Esophagus squamous epithelium (tissue), 4 donors: ENCODE measurements at regions not wholly inside any gene's neighbourhood (a gene's known extent, or its start where the extent isn't known, plus 50 kb on each side); places are given as distances from the start of the nearest gene placed in this dataset.

Experiments
- CTCF ChIP-seq, 6 experiments: fragments of 450-650 bp in 4 of 6; fragments of 200-600 bp in 2 of 6; sonication (generic) in 2 of 6; IDR thresholded peaks; one replicate each; pipeline ENCODE4 v1.5.1; 2016 to 2019; ENCODE audit warnings: antibody characterized with exemption in 6 of 6, mild to moderate bottlenecking in 4 of 6, moderate library complexity in 4 of 6
- POLR2A ChIP-seq, 4 donors: fragments of 450-650 bp; IDR thresholded peaks; one replicate each; pipeline ENCODE4 v1.6.1; 2017; ENCODE audit warnings: antibody characterized with exemption in 4 of 4, mild to moderate bottlenecking in 4 of 4, moderate library complexity in 3 of 4

- TF ChIP-seq POLR2A (IDR thresholded peaks at IDR 0.05) (no peak), CTCF (IDR thresholded peaks at IDR 0.05) (no peak)
Measured at GRCh38 chr2:67642961-67643360, 245.8 kb downstream of the ETAA1 start.
